OCI-LY7 (cell line): ENCODE measurements at regions not wholly inside any gene's neighbourhood (a gene's known extent, or its start where the extent isn't known, plus 50 kb on each side); places are given as distances from the start of the nearest gene placed in this dataset.

Experiments used
- BruUV-seq: library from RNA; stranded (reverse); fragments of 400-500 nt; replicated peaks from 2 replicates; lab custom pipeline; 2021; lab: Mats Ljungman, UMichigan
- CTCF ChIA-PET: fragments of 300-600 bp; sonication (Branson Sonifier 250); formaldehyde crosslinking; loops from one replicate; lab custom pipeline; 2022; ENCODE audit warnings: antibody characterized with exemption; ENCODE audit not compliant: unreplicated experiment; lab: Charles Lee
- POLR2A ChIA-PET: fragments of 300-600 bp; sonication (Branson Sonifier 250); formaldehyde crosslinking; loops from one replicate; lab custom pipeline; 2022; ENCODE audit warnings: antibody characterized with exemption; lab: Charles Lee
- DNase-seq: peaks from one replicate; pipeline ENCODE4 v3.0.0-alpha.2; 2015; ENCODE audit warnings: low spot score
- H2AFZ ChIP-seq: fragments of 200-600 bp; sonication (generic), shearing (Covaris generic); 2 replicates; pipeline ENCODE4 v1.6.1; 2014; ENCODE audit warnings: mild to moderate bottlenecking, antibody characterized with exemption, low read length, moderate library complexity
- H3K27ac ChIP-seq: fragments of 200-600 bp; sonication (generic); 2 replicates; pipeline ENCODE4 v1.5.1; 2014; ENCODE audit warnings: mixed run types, low read depth, mild to moderate bottlenecking, moderate library complexity, low read length, inconsistent platforms; ENCODE audit not compliant: poor library complexity, severe bottlenecking
- H3K36me3 ChIP-seq: fragments of 200-600 bp; sonication (generic); 2 replicates; pipeline ENCODE4 v1.6.1; 2014; ENCODE audit warnings: mild to moderate bottlenecking, antibody characterized with exemption, low read length, moderate library complexity, mixed read lengths; ENCODE audit not compliant: insufficient read depth
- H3K4me1 ChIP-seq: fragments of 200-600 bp; sonication (generic); 2 replicates; pipeline ENCODE4 v1.5.1; 2014; ENCODE audit warnings: mild to moderate bottlenecking, low read length; ENCODE audit not compliant: insufficient read depth, poor library complexity, severe bottlenecking
- H3K4me2 ChIP-seq: fragments of 200-600 bp; sonication (generic); 2 replicates; pipeline ENCODE4 v1.6.1; 2014; ENCODE audit warnings: mild to moderate bottlenecking, low read length
- H3K4me3 ChIP-seq: fragments of 200-600 bp; sonication (generic); 2 replicates; pipeline ENCODE4 v1.5.1; 2014; ENCODE audit warnings: mild to moderate bottlenecking, low read depth, low read length; ENCODE audit not compliant: poor library complexity, severe bottlenecking
- H3K79me2 ChIP-seq: fragments of 200-600 bp; sonication (generic); 2 replicates; pipeline ENCODE4 v1.6.1; 2016; ENCODE audit warnings: low read depth, mild to moderate bottlenecking, low read length, moderate library complexity, mixed read lengths; ENCODE audit not compliant: insufficient read depth
- H3K9me2 ChIP-seq: fragments of 200-600 bp; sonication (generic); 2 replicates; pipeline ENCODE4 v1.6.1; 2016; ENCODE audit warnings: mild to moderate bottlenecking, low read length, mixed read lengths; ENCODE audit not compliant: insufficient read depth
- H3K9me3 ChIP-seq: fragments of 200-600 bp; sonication (generic); 2 replicates; pipeline ENCODE4 v1.6.1; 2014; ENCODE audit warnings: mild to moderate bottlenecking, mixed run types, low read length, mixed read lengths
- H4K20me1 ChIP-seq: fragments of 200-600 bp; sonication (generic); 2 replicates; pipeline ENCODE4 v1.6.1; 2014; ENCODE audit warnings: mild to moderate bottlenecking, antibody characterized with exemption, low read length, moderate library complexity, mixed read lengths; ENCODE audit not compliant: insufficient read depth
- CTCF ChIP-seq: fragments of 200-600 bp; sonication (generic); conservative IDR thresholded peaks from 2 replicates; pipeline ENCODE4 v1.5.1; 2014; ENCODE audit warnings: mild to moderate bottlenecking, antibody characterized with exemption, low read length, moderate library complexity, mixed read lengths
- EZH2phosphoT487 ChIP-seq: fragments of 200-600 bp; sonication (generic); IDR thresholded peaks from 2 replicates; pipeline ENCODE4 v1.6.1; 2018; ENCODE audit warnings: low read depth, borderline replicate concordance, mild to moderate bottlenecking, mixed run types, antibody characterized with exemption, low read length, moderate library complexity, mixed read lengths
- intact Hi-C: fragments of 100-400 bp; cut with micrococcal nuclease; formaldehyde crosslinking; loops from one replicate; pipeline ENCODE4 v1.10.0; 2022; ENCODE audit not compliant: unreplicated experiment

GRCh38 chr14:28596391-28596790 lies 170.2 kb upstream of the FOXG1 start:
- intact Hi-C loops, result no loop called here
- no peak overlapping the region for H3K4me2 ChIP-seq
- H3K36me3 ChIP-seq, result no peaks in the 10 kb centered on the region
- ChIA-PET CTCF (no interaction called here), POLR2A (no interaction called here)
- H2AFZ ChIP-seq, result no peak overlapping the region
- BruUV-seq, result no TSS peak
- no peaks in the 10 kb centered on the region for H3K4me1 ChIP-seq
- H3K9me2 ChIP-seq, result no peaks in the 10 kb centered on the region
- H4K20me1 ChIP-seq, result no peaks in the 10 kb centered on the region
- H3K4me3 ChIP-seq, result no peak overlapping the region
- TF ChIP-seq CTCF (no peak), EZH2phosphoT487 (no peak)
- H3K27ac ChIP-seq, result no peak overlapping the region
- no peak for DNase-seq
- H3K79me2 ChIP-seq, result no peaks in the 10 kb centered on the region
- no peaks in the 10 kb centered on the region for H3K9me3 ChIP-seq

DNA sequence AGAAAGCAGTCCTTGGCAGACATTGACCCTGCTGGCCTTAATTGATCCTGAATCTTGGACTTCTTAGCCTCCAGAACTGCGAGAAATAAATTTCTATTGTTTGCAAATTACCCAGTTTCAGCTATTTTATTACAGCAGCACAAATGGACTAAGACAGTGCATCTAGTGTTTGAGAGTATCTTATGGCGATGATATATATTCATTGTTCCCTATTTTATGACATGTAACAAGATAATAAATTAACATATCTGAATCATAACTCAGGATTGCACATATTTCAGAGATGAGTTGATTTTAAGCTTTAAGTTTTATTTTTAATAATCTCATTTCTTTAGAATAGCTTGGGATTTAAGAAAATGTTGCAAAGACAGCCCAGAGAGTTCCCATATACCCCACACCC lies 167.4 kb upstream of the FOXG1 start:
- H3K4me1 ChIP-seq, result no peaks in the 10 kb centered on the region
- H3K4me3 ChIP-seq, result no peak overlapping the region
- no peak for DNase-seq
- H4K20me1 ChIP-seq, result no peaks in the 10 kb centered on the region
- intact Hi-C loops, result no loop called here
- ChIA-PET POLR2A (no interaction called here), CTCF (no interaction called here)
- no peak for TF ChIP-seq CTCF
- no peak for TF ChIP-seq EZH2phosphoT487
- no peaks in the 10 kb centered on the region for H3K79me2 ChIP-seq
- no peak overlapping the region for H2AFZ ChIP-seq
- H3K36me3 ChIP-seq, result no peaks in the 10 kb centered on the region
- H3K9me2 ChIP-seq, result no peaks in the 10 kb centered on the region
- H3K4me2 ChIP-seq, result no peak overlapping the region
- no peaks in the 10 kb centered on the region for H3K9me3 ChIP-seq
- no peak overlapping the region for H3K27ac ChIP-seq
- BruUV-seq, result no TSS peak

GRCh38 chr14:28599605-28600004 lies 167.0 kb upstream of the FOXG1 start:
- TF ChIP-seq EZH2phosphoT487 (no peak), CTCF (no peak)
- POLR2A ChIA-PET, result no interaction called here
- no peak overlapping the region for H3K4me3 ChIP-seq
- H3K27ac ChIP-seq, result no peak overlapping the region
- intact Hi-C loops, result no loop called here
- H3K36me3 ChIP-seq, result no peaks in the 10 kb centered on the region
- H3K4me2 ChIP-seq, result no peak overlapping the region
- no peaks in the 10 kb centered on the region for H3K9me2 ChIP-seq
- H3K79me2 ChIP-seq, result no peaks in the 10 kb centered on the region
- H3K9me3 ChIP-seq, result no peaks in the 10 kb centered on the region
- DNase-seq, result no peak
- BruUV-seq, result no TSS peak
- H2AFZ ChIP-seq, result no peak overlapping the region
- H4K20me1 ChIP-seq, result no peaks in the 10 kb centered on the region
- CTCF ChIA-PET, result no interaction called here
- H3K4me1 ChIP-seq, result no peaks in the 10 kb centered on the region
